LNCAP (cell line): ENCODE measurements at regions not wholly inside any gene's neighbourhood (a gene's known extent, or its start where the extent isn't known, plus 50 kb on each side); places are given as distances from the start of the nearest gene placed in this dataset.

ENCODE experiments used
- CTCF ChIP-seq: fragments of 450-650 bp; IDR thresholded peaks from 2 replicates; pipeline ENCODE4 v1.5.1; 2017; ENCODE audit warnings: mild to moderate bottlenecking

- TF ChIP-seq CTCF, result no peak
Measured at GRCh38 chr2:176725873-176726645, 456.8 kb downstream of the MTX2 start.

GRCh38 chr2:176727696-176728095 is 458.5 kb downstream of the MTX2 start:
- no peak for TF ChIP-seq CTCF

GRCh38 chr2:176729706-176730569 is 460.7 kb downstream of the MTX2 start:
- TF ChIP-seq CTCF, result no peak

- TF ChIP-seq CTCF, result no peak
Measured at GRCh38 chr2:176732780-176733179, 463.5 kb downstream of the MTX2 start.

- TF ChIP-seq CTCF, result no peak
Measured at GRCh38 chr2:176733698-176734430, 464.6 kb downstream of the MTX2 start.

- TF ChIP-seq CTCF, result no peak
Measured at GRCh38 chr2:176734868-176735267, 465.6 kb downstream of the MTX2 start.

GRCh38 chr2:176742271-176742670 is 470.3 kb upstream of the HNRNPA3 start:
- TF ChIP-seq CTCF, result no peak
